CD4-positive, CD25-positive, alpha-beta regulatory T cell (primary cell): ENCODE measurements at regions not wholly inside any gene's neighbourhood (a gene's known extent, or its start where the extent isn't known, plus 50 kb on each side); places are given as distances from the start of the nearest gene placed in this dataset.

Experiments used
- ATAC-seq, 2 donors: fragments of 150-1000 bp; cut with Tn5 transposase; one replicate each; pipeline ENCODE4 v1.10.0; 2021; ENCODE audit warnings: low read depth in 2 of 2, moderate number of reproducible peaks in 2 of 2, moderate library complexity in 1 of 2
- DNase-seq, 3 donors: peaks; one replicate each; pipeline versions ENCODE4 v3.0.0 to v3.0.0-alpha.2; 2012 to 2022; ENCODE audit warnings: mixed read lengths in 1 of 3
- H3K27ac ChIP-seq: one replicate; pipeline ENCODE4 v1.7.0; 2013; ENCODE audit warnings: mild to moderate bottlenecking, low read length; ENCODE audit not compliant: insufficient read depth, poor library complexity, severe bottlenecking
- H3K27me3 ChIP-seq: one replicate; pipeline ENCODE4 v1.7.0; 2013; ENCODE audit warnings: low read length; ENCODE audit not compliant: control insufficient read depth, insufficient read depth
- H3K36me3 ChIP-seq: one replicate; pipeline ENCODE4 v1.7.0; 2013; ENCODE audit warnings: mild to moderate bottlenecking, low read length, moderate library complexity; ENCODE audit not compliant: control insufficient read depth, insufficient read depth
- H3K4me1 ChIP-seq: 2 replicates; pipeline ENCODE4 v1.7.0; 2013; ENCODE audit warnings: mild to moderate bottlenecking, low read length; ENCODE audit not compliant: insufficient read depth, control insufficient read depth, poor library complexity, severe bottlenecking
- H3K4me3 ChIP-seq: one replicate; pipeline ENCODE4 v1.7.0; 2013; ENCODE audit warnings: low read depth, mild to moderate bottlenecking, low read length, moderate library complexity
- H3K9me3 ChIP-seq, 2 experiments: 1 replicate in 1 of 2; 2 replicates in 1 of 2; pipeline ENCODE4 v1.7.0; 2013; ENCODE audit warnings: low read length in 2 of 2, mild to moderate bottlenecking in 1 of 2, moderate library complexity in 1 of 2; ENCODE audit not compliant: control insufficient read depth in 2 of 2
- H3K27ac Mint-ChIP-seq, 3 donors: one replicate each; pipeline ENCODE4 v1.8.0; 2020 to 2022; ENCODE audit warnings: mild to moderate bottlenecking in 3 of 3, mixed read lengths in 3 of 3, moderate library complexity in 2 of 3
- H3K27me3 Mint-ChIP-seq: one replicate; pipeline ENCODE4 v1.8.0; 2022; ENCODE audit warnings: mild to moderate bottlenecking, mixed read lengths
- H3K36me3 Mint-ChIP-seq: one replicate; pipeline ENCODE4 v1.8.0; 2020; ENCODE audit warnings: mixed read lengths
- H3K4me1 Mint-ChIP-seq, 4 donors: one replicate each; pipeline ENCODE4 v1.8.0; 2020 to 2022; ENCODE audit warnings: mixed read lengths in 4 of 4, mild to moderate bottlenecking in 1 of 4
- H3K4me3 Mint-ChIP-seq, 4 donors: one replicate each; pipeline ENCODE4 v1.8.0; 2020 to 2022; ENCODE audit warnings: mild to moderate bottlenecking in 4 of 4, mixed read lengths in 4 of 4, moderate library complexity in 3 of 4
- H3K9me3 Mint-ChIP-seq, 7 donors: one replicate each; pipeline ENCODE4 v1.8.0; 2020 to 2022; ENCODE audit warnings: mixed read lengths in 7 of 7, mild to moderate bottlenecking in 3 of 7, moderate library complexity in 2 of 7

DNA sequence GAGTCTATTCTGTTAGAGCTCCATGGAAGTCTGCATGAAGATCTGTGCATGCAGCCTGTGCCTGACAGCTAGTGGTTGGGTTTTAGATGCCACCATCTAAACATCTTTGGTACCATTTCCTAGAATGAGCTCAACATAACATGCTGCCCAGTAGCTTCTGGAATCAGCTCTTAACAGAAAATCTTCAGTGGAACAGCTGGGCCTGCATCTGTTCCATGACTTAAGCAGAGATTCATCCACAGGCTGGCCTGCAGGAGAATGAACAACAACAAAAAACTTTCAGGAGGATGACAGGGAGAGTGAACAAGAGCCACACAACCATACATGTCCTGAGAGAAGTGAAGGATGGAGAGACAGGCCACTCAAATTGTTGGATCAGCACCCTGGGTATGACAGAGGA, 316.6 kb downstream of the RDH14 start:
- Mint-ChIP-seq H3K27ac (no peak overlapping the region), H3K27me3 (no peaks in the 10 kb centered on the region), H3K9me3 (peaks cover 0 to 3% (median 0%) of the 10 kb centered on the region in 7 donors), H3K4me1 (no peaks in the 10 kb centered on the region), H3K36me3 (no peaks in the 10 kb centered on the region), H3K4me3 (no peak overlapping the region)
- DNase-seq (no peak), ATAC-seq (no peak)
- no peak overlapping the region for H3K4me3 ChIP-seq
- H3K27me3 ChIP-seq: no peaks in the 10 kb centered on the region
- H3K9me3 ChIP-seq: no peaks in the 10 kb centered on the region
- no peak overlapping the region for H3K27ac ChIP-seq
- H3K36me3 ChIP-seq: no peaks in the 10 kb centered on the region
- no peaks in the 10 kb centered on the region for H3K4me1 ChIP-seq

- Mint-ChIP-seq H3K9me3 (peaks cover 0 to 3% (median 0%) of the 10 kb centered on the region in 7 donors), H3K4me1 (no peaks in the 10 kb centered on the region), H3K27me3 (no peaks in the 10 kb centered on the region), H3K36me3 (no peaks in the 10 kb centered on the region), H3K27ac (no peak overlapping the region), H3K4me3 (no peak overlapping the region)
- H3K4me1 ChIP-seq: no peaks in the 10 kb centered on the region
- H3K27ac ChIP-seq: no peak overlapping the region
- DNase-seq (no peak), ATAC-seq (no peak)
- no peak overlapping the region for H3K4me3 ChIP-seq
- no peaks in the 10 kb centered on the region for H3K9me3 ChIP-seq
- H3K36me3 ChIP-seq: no peaks in the 10 kb centered on the region
- H3K27me3 ChIP-seq: no peaks in the 10 kb centered on the region
Measured at GRCh38 chr2:18242716-18243115, 317.7 kb downstream of the RDH14 start.

DNA sequence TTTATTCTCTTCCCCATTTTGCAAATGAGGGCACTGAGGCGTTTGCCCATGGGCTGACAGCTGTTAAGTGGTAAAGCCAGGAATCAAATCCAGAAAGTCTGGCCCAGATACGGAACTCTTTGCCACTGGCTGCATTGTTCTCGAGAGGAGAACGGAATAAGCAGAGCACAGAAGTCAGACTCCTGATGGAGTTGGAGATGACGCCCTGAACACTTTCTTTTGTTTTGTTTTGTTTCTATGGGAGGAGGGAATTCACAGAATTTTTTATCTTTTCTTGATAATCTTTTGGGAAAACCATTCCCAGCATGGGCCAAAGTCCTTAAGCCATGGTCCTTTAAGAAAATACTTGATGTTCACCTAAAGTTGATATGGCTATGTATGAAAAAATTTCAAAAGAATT, 322.2 kb downstream of the RDH14 start:
- Histone ChIP-seq H3K4me3 (no peak overlapping the region), H3K27me3 (no peaks in the 10 kb centered on the region), H3K27ac (no peak overlapping the region), H3K36me3 (no peaks in the 10 kb centered on the region), H3K4me1 (no peaks in the 10 kb centered on the region), H3K9me3 (no peaks in the 10 kb centered on the region)
- Mint-ChIP-seq H3K9me3 (peaks cover 0 to 4% (median 0%) of the 10 kb centered on the region in 7 donors), H3K27me3 (no peaks in the 10 kb centered on the region), H3K4me3 (no peak overlapping the region), H3K4me1 (peaks cover 0 to 4% (median 0%) of the 10 kb centered on the region in 4 donors), H3K36me3 (no peaks in the 10 kb centered on the region), H3K27ac (no peak overlapping the region)
- DNase-seq: no peak
- no peak for ATAC-seq

DNA sequence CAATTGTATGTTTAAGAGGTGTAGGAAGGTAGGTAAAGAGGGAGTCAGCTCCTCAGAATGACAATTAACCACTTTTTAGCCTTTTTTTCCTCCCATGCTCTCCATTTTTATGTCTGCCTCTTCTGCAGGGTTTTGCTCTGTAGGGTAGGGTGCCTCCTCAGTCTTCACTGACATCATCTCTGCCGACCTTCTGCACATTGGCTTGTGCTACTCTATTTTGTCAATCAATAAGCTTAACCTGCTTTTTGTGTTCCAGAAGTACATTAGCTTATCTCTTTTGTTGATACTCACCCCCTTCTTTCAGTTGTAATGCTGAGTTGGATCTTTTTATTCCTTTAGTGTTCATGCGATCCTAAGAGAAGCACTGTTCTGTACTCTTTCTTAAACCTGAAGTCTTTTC, 323.2 kb downstream of the RDH14 start:
- H3K4me3 Mint-ChIP-seq: no peak overlapping the region
- no peaks in the 10 kb centered on the region for H3K27me3 ChIP-seq
- no peak for ATAC-seq
- DNase-seq: no peak
- H3K4me1 ChIP-seq: no peaks in the 10 kb centered on the region
- H3K9me3 ChIP-seq: no peaks in the 10 kb centered on the region
- H3K27ac ChIP-seq: no peak overlapping the region
- no peaks in the 10 kb centered on the region for H3K27me3 Mint-ChIP-seq
- no peaks in the 10 kb centered on the region for H3K36me3 ChIP-seq
- H3K4me3 ChIP-seq: no peak overlapping the region
- no peaks in the 10 kb centered on the region for H3K36me3 Mint-ChIP-seq
- H3K27ac Mint-ChIP-seq: no peak overlapping the region
- peaks cover 0 to 4% (median 0%) of the 10 kb centered on the region in 7 donors for H3K9me3 Mint-ChIP-seq
- H3K4me1 Mint-ChIP-seq: peaks cover 0 to 4% (median 0%) of the 10 kb centered on the region in 4 donors

GRCh38 chr2:18232731-18233438, 327.6 kb downstream of the RDH14 start:
- ATAC-seq: no peak
- no peaks in the 10 kb centered on the region for H3K36me3 ChIP-seq
- Mint-ChIP-seq H3K36me3 (no peaks in the 10 kb centered on the region), H3K27ac (no peak overlapping the region), H3K4me1 (peaks cover 0 to 4% (median 0%) of the 10 kb centered on the region in 4 donors), H3K4me3 (no peak overlapping the region), H3K27me3 (no peaks in the 10 kb centered on the region), H3K9me3 (peaks cover 0 to 6% (median 0%) of the 10 kb centered on the region in 7 donors)
- no peak overlapping the region for H3K27ac ChIP-seq
- no peak overlapping the region for H3K4me3 ChIP-seq
- no peaks in the 10 kb centered on the region for H3K27me3 ChIP-seq
- H3K4me1 ChIP-seq: no peaks in the 10 kb centered on the region
- no peaks in the 10 kb centered on the region for H3K9me3 ChIP-seq
- no peak for DNase-seq

GRCh38 chr2:18230668-18231067, 329.8 kb downstream of the RDH14 start:
- Histone ChIP-seq H3K4me1 (no peaks in the 10 kb centered on the region), H3K4me3 (no peak overlapping the region), H3K27ac (no peak overlapping the region), H3K9me3 (no peaks in the 10 kb centered on the region), H3K27me3 (no peaks in the 10 kb centered on the region), H3K36me3 (no peaks in the 10 kb centered on the region)
- ATAC-seq (no peak), DNase-seq (no peak)
- Mint-ChIP-seq H3K4me1 (peaks cover 0 to 4% (median 0%) of the 10 kb centered on the region in 4 donors), H3K36me3 (no peaks in the 10 kb centered on the region), H3K4me3 (no peak overlapping the region), H3K9me3 (peaks cover 0 to 8% (median 2%) of the 10 kb centered on the region in 7 donors), H3K27ac (no peak overlapping the region), H3K27me3 (no peaks in the 10 kb centered on the region)

GRCh38 chr2:18219676-18220075, 340.8 kb downstream of the RDH14 start:
- H3K27ac Mint-ChIP-seq: no peak overlapping the region
- H3K4me3 Mint-ChIP-seq: no peak overlapping the region
- no peak overlapping the region for H3K27ac ChIP-seq
- peaks cover 0 to 2% (median 0%) of the 10 kb centered on the region in 7 donors for H3K9me3 Mint-ChIP-seq
- H3K36me3 ChIP-seq: no peaks in the 10 kb centered on the region
- no peaks in the 10 kb centered on the region for H3K27me3 Mint-ChIP-seq
- no peaks in the 10 kb centered on the region for H3K4me1 Mint-ChIP-seq
- no peaks in the 10 kb centered on the region for H3K36me3 Mint-ChIP-seq
- H3K4me3 ChIP-seq: no peak overlapping the region
- no peak for DNase-seq
- H3K4me1 ChIP-seq: no peaks in the 10 kb centered on the region
- H3K27me3 ChIP-seq: no peaks in the 10 kb centered on the region
- H3K9me3 ChIP-seq: no peaks in the 10 kb centered on the region
- ATAC-seq: no peak
